MM.1S (cell line): ENCODE measurements at regions not wholly inside any gene's neighbourhood (a gene's known extent, or its start where the extent isn't known, plus 50 kb on each side); places are given as distances from the start of the nearest gene placed in this dataset.

Experiments
- DNase-seq: peaks from one replicate; pipeline ENCODE4 v3.0.0-alpha.2; 2015
- H2AFZ ChIP-seq: fragments of 300-600 bp; sonication (generic); 2 replicates; pipeline ENCODE4 v1.6.0; 2016; ENCODE audit warnings: antibody characterized with exemption, low read length
- H3F3A ChIP-seq: fragments of 300-600 bp; sonication (generic); 2 replicates; pipeline ENCODE4 v1.6.1; 2016; ENCODE audit warnings: mild to moderate bottlenecking, antibody characterized with exemption, low read length, moderate library complexity, mixed read lengths; ENCODE audit not compliant: insufficient read depth
- H3K27ac ChIP-seq: fragments of 300-600 bp; sonication (generic); 2 replicates; pipeline ENCODE4 v1.5.1; 2016; ENCODE audit warnings: mild to moderate bottlenecking, low read length
- H3K27me3 ChIP-seq: fragments of 300-600 bp; sonication (generic); replicated peaks from 2 replicates; pipeline ENCODE4 v1.6.0; 2016; ENCODE audit warnings: low read length; ENCODE audit not compliant: insufficient read depth
- H3K36me3 ChIP-seq: fragments of 300-600 bp; sonication (generic); replicated peaks from 2 replicates; pipeline ENCODE4 v1.6.1; 2016; ENCODE audit warnings: mild to moderate bottlenecking, low read length, mixed read lengths; ENCODE audit not compliant: insufficient read depth
- H3K4me1 ChIP-seq: fragments of 300-600 bp; sonication (generic); 2 replicates; pipeline ENCODE4 v1.6.1; 2016; ENCODE audit warnings: low read length, mixed read lengths
- H3K4me2 ChIP-seq: fragments of 300-600 bp; sonication (generic); 2 replicates; pipeline ENCODE4 v1.6.0; 2016; ENCODE audit warnings: low read depth, low read length
- H3K4me3 ChIP-seq: fragments of 300-600 bp; sonication (generic); 2 replicates; pipeline ENCODE4 v1.5.1; 2016; ENCODE audit warnings: low read length, mixed read lengths
- H3K79me2 ChIP-seq: fragments of 300-600 bp; sonication (generic); 2 replicates; pipeline ENCODE4 v1.6.1; 2016; ENCODE audit warnings: mixed run types, low read length, mixed read lengths
- H3K9ac ChIP-seq: fragments of 300-600 bp; sonication (generic); 2 replicates; pipeline ENCODE4 v1.6.1; 2016; ENCODE audit warnings: low read length, mixed read lengths
- H3K9me2 ChIP-seq: fragments of 300-600 bp; sonication (generic); replicated peaks from 2 replicates; pipeline ENCODE4 v1.6.1; 2016; ENCODE audit warnings: mild to moderate bottlenecking, low read length, mixed read lengths; ENCODE audit not compliant: insufficient read depth
- H3K9me3 ChIP-seq: fragments of 300-600 bp; sonication (generic); replicated peaks from 2 replicates; pipeline ENCODE4 v1.6.1; 2016; ENCODE audit warnings: mild to moderate bottlenecking, low read length, mixed read lengths; ENCODE audit not compliant: insufficient read depth
- H4K20me1 ChIP-seq: fragments of 300-600 bp; sonication (generic); 2 replicates; pipeline ENCODE4 v1.6.1; 2016; ENCODE audit warnings: mild to moderate bottlenecking, low read length, moderate library complexity, mixed read lengths; ENCODE audit not compliant: insufficient read depth
- CTCF ChIP-seq: fragments of 300-600 bp; sonication (generic); IDR thresholded peaks from 2 replicates; pipeline ENCODE4 v1.5.1; 2016; ENCODE audit warnings: antibody characterized with exemption, low read length, mixed read lengths
- EZH2 ChIP-seq: fragments of 300-600 bp; sonication (generic); optimal IDR thresholded peaks from 2 replicates; pipeline ENCODE3; 2017; ENCODE audit warnings: low read depth, mild to moderate bottlenecking, antibody characterized with exemption, low read length, mixed read lengths
- EZH2phosphoT487 ChIP-seq: fragments of 300-600 bp; sonication (generic); IDR thresholded peaks from 2 replicates; pipeline ENCODE4 v1.6.1; 2018; ENCODE audit warnings: antibody characterized with exemption, low read length

- no peaks in the 10 kb centered on the region for H3K4me1 ChIP-seq
- TF ChIP-seq EZH2 (no peak), CTCF (no peak), EZH2phosphoT487 (no peak)
- H2AFZ ChIP-seq, result no peak overlapping the region
- no peaks in the 10 kb centered on the region for H3K79me2 ChIP-seq
- no peaks in the 10 kb centered on the region for H3K9me3 ChIP-seq
- no peak overlapping the region for H3K4me3 ChIP-seq
- no peaks in the 10 kb centered on the region for H3K27me3 ChIP-seq
- no peak overlapping the region for H3K4me2 ChIP-seq
- no peak overlapping the region for H3K27ac ChIP-seq
- H4K20me1 ChIP-seq, result no peaks in the 10 kb centered on the region
- no peaks in the 10 kb centered on the region for H3K36me3 ChIP-seq
- H3K9me2 ChIP-seq, result no peaks in the 10 kb centered on the region
- DNase-seq, result no peak
- H3F3A ChIP-seq, result no peaks in the 10 kb centered on the region
- no peak overlapping the region for H3K9ac ChIP-seq
Measured at GRCh38 chr9:82590845-82591244, 472.1 kb downstream of the RASEF start.

- Histone ChIP-seq H3K4me1 (no peaks in the 10 kb centered on the region), H3K79me2 (no peaks in the 10 kb centered on the region), H3K9me2 (no peaks in the 10 kb centered on the region; the same call in 1 of the 2 replicates), H3K4me3 (no peak overlapping the region), H3K27ac (no peak overlapping the region), H2AFZ (no peak overlapping the region), H3K9ac (no peak overlapping the region), H3K9me3 (no peaks in the 10 kb centered on the region), H3K4me2 (no peak overlapping the region), H3K27me3 (no peaks in the 10 kb centered on the region), H3K36me3 (no peaks in the 10 kb centered on the region), H4K20me1 (no peaks in the 10 kb centered on the region), H3F3A (no peaks in the 10 kb centered on the region)
- no peak for TF ChIP-seq CTCF
- no peak for TF ChIP-seq EZH2
- no peak for TF ChIP-seq EZH2phosphoT487
- no peak for DNase-seq
Measured at GRCh38 chr9:82593501-82593900, 469.4 kb downstream of the RASEF start.

GRCh38 chr9:82597241-82598203 lies 465.4 kb downstream of the RASEF start:
- H3K4me3 ChIP-seq, result no peak overlapping the region
- H4K20me1 ChIP-seq, result no peaks in the 10 kb centered on the region
- H3K27me3 ChIP-seq, result no peaks in the 10 kb centered on the region
- TF ChIP-seq CTCF, result no peak
- TF ChIP-seq EZH2phosphoT487, result no peak
- no peak for TF ChIP-seq EZH2
- no peaks in the 10 kb centered on the region for H3K36me3 ChIP-seq
- H2AFZ ChIP-seq, result no peak overlapping the region
- no peaks in the 10 kb centered on the region for H3K79me2 ChIP-seq
- H3K9me3 ChIP-seq, result no peaks in the 10 kb centered on the region
- H3K4me1 ChIP-seq, result no peaks in the 10 kb centered on the region
- no peak overlapping the region for H3K27ac ChIP-seq
- H3K4me2 ChIP-seq, result no peak overlapping the region
- H3K9ac ChIP-seq, result no peak overlapping the region
- no peaks in the 10 kb centered on the region for H3F3A ChIP-seq
- no peak for DNase-seq
- H3K9me2 ChIP-seq, result no peaks in the 10 kb centered on the region; the same call in 1 of the 2 replicates
